Ovary (tissue), 3 donors: ENCODE measurements at regions not wholly inside any gene's neighbourhood (a gene's known extent, or its start where the extent isn't known, plus 50 kb on each side); places are given as distances from the start of the nearest gene placed in this dataset.

ENCODE experiments used
- CTCF ChIP-seq, 3 donors: fragments of 450-650 bp in 2 of 3; fragments of 200-600 bp in 1 of 3; IDR thresholded peaks; one replicate each; pipeline versions ENCODE4 v1.5.1 to v1.8.0; 2016 to 2022; ENCODE audit warnings: antibody characterized with exemption in 3 of 3, mild to moderate bottlenecking in 1 of 3
- EP300 ChIP-seq: sonication (generic); formaldehyde crosslinking; IDR thresholded peaks from one replicate; pipeline ENCODE4 v1.6.1; 2017; ENCODE audit warnings: antibody characterized with exemption
- donor health status: DM: no; HTN: no; CAD: no.

- TF ChIP-seq CTCF (IDR thresholded peaks at IDR 0.05): no peak
- TF ChIP-seq EP300: no peak
These were observed 510.9 kb downstream of the UTRN start for GRCh38 chr6:144796070-144796469.
